Lower lobe of right lung (tissue), 2 donors: ENCODE measurements at regions not wholly inside any gene's neighbourhood (a gene's known extent, or its start where the extent isn't known, plus 50 kb on each side); places are given as distances from the start of the nearest gene placed in this dataset.

ENCODE experiments used
- ATAC-seq, 2 donors: fragments of 200-7000 bp; cut with Tn5 transposase; one replicate each; pipeline ENCODE4 v1.9.1; 2020 to 2022; ENCODE audit warnings: mild to moderate bottlenecking in 2 of 2, moderate library complexity in 2 of 2
- DNase-seq: peaks from one replicate; pipeline ENCODE4 v3.0.0-alpha.2; 2020
- H3K27ac ChIP-seq: fragments of 200-600 bp; one replicate; pipeline ENCODE4 v1.8.0; 2022
- H3K27me3 ChIP-seq: fragments of 200-600 bp; one replicate; pipeline ENCODE4 v1.8.0; 2022; ENCODE audit warnings: low read depth
- H3K36me3 ChIP-seq: fragments of 200-600 bp; one replicate; pipeline ENCODE4 v1.8.0; 2022; ENCODE audit warnings: mild to moderate bottlenecking
- H3K4me1 ChIP-seq: fragments of 200-600 bp; one replicate; pipeline ENCODE4 v1.8.0; 2022
- H3K4me3 ChIP-seq: fragments of 200-600 bp; one replicate; pipeline ENCODE4 v1.8.0; 2022; ENCODE audit warnings: mild to moderate bottlenecking
- H3K9me3 ChIP-seq: fragments of 200-600 bp; one replicate; pipeline ENCODE4 v1.8.0; 2022
- intact Hi-C: fragments of 100-400 bp; cut with DNase I; formaldehyde crosslinking; loops from one replicate; pipeline ENCODE4 v1.11.0; 2022
- TF ChIP-seq, protein P1 (sequence below): fragments of 200-600 bp; IDR thresholded peaks from one replicate; pipeline ENCODE4 v1.8.0; 2022; ENCODE audit warnings: antibody characterized with exemption, mild to moderate bottlenecking
- donor health status: DM: no; HTN: yes; CAD: no; lungs with severe emphysema.

GRCh38 chr11:122007601-122008071, 108.4 kb downstream of the BLID start:
- no peaks in the 10 kb centered on the region for H3K36me3 ChIP-seq
- intact Hi-C loops: no loop called here
- peak; percentile 18 to 39 for ATAC-seq
- H3K27me3 ChIP-seq: no peaks in the 10 kb centered on the region
- DNase-seq: no peak
- H3K4me1 ChIP-seq: peaks cover 10% of the 10 kb centered on the region
- TF ChIP-seq, protein P1, sequence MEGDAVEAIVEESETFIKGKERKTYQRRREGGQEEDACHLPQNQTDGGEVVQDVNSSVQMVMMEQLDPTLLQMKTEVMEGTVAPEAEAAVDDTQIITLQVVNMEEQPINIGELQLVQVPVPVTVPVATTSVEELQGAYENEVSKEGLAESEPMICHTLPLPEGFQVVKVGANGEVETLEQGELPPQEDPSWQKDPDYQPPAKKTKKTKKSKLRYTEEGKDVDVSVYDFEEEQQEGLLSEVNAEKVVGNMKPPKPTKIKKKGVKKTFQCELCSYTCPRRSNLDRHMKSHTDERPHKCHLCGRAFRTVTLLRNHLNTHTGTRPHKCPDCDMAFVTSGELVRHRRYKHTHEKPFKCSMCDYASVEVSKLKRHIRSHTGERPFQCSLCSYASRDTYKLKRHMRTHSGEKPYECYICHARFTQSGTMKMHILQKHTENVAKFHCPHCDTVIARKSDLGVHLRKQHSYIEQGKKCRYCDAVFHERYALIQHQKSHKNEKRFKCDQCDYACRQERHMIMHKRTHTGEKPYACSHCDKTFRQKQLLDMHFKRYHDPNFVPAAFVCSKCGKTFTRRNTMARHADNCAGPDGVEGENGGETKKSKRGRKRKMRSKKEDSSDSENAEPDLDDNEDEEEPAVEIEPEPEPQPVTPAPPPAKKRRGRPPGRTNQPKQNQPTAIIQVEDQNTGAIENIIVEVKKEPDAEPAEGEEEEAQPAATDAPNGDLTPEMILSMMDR: no peak
- H3K4me3 ChIP-seq: no peak overlapping the region
- no peaks in the 10 kb centered on the region for H3K9me3 ChIP-seq
- H3K27ac ChIP-seq: no peak overlapping the region

DNA sequence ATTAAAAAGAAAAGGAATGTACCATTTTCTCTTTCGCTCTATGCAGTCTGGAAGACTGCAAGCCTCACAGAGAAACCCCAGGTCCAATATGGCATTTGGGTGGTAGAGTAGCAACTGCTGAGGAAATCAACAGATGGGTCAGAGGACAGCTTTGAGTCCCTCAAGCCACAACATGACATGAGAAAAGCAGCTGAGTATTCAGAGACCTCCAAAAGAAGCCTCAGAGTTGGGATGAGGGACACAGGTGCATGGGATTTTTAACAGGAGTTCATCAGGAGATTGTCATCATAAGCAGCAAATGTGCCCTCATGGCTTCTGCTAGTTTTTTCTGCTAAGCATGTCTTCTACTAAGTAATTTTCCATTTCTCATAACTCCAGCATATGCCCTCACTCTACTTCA, 111.6 kb downstream of the BLID start:
- no peak for DNase-seq
- intact Hi-C loops: no loop called here
- Histone ChIP-seq H3K27me3 (no peaks in the 10 kb centered on the region), H3K27ac (no peak overlapping the region), H3K4me1 (peaks cover 10% of the 10 kb centered on the region), H3K36me3 (no peaks in the 10 kb centered on the region), H3K9me3 (no peaks in the 10 kb centered on the region), H3K4me3 (no peak overlapping the region)
- no peak for ATAC-seq
- TF ChIP-seq, protein P1: no peak

- no peak overlapping the region for H3K27ac ChIP-seq
- H3K4me1 ChIP-seq: peaks cover 9% of the 10 kb centered on the region
- no peak for ATAC-seq
- no peaks in the 10 kb centered on the region for H3K27me3 ChIP-seq
- H3K9me3 ChIP-seq: no peaks in the 10 kb centered on the region
- H3K36me3 ChIP-seq: no peaks in the 10 kb centered on the region
- intact Hi-C loops: no loop called here
- DNase-seq: no peak
- TF ChIP-seq, protein P1: no peak
- no peak overlapping the region for H3K4me3 ChIP-seq
These were observed 113.1 kb downstream of the BLID start for GRCh38 chr11:122002926-122003325.

DNA sequence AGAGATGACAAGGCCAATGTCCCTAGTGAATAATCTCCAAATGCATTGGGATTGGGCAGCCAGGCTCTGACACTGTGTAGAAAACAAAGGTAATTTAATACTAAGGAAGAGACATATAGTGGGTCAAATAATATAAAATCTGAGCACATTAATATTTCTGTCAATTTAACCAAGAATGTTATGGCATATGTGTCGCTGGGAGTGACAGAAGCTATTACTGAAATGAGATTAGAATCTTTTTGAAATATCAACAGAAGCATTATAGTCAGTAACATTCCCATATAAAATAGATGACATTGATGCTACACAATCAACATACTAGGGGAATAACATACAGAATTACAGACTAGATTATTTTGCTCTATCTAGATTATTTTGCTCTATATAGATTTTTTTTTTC, 114.0 kb downstream of the BLID start:
- intact Hi-C loops: no loop called here
- Histone ChIP-seq H3K4me3 (no peak overlapping the region), H3K27ac (no peak overlapping the region), H3K9me3 (no peaks in the 10 kb centered on the region), H3K4me1 (no peaks in the 10 kb centered on the region), H3K36me3 (no peaks in the 10 kb centered on the region), H3K27me3 (no peaks in the 10 kb centered on the region)
- no peak for DNase-seq
- TF ChIP-seq, protein P1: no peak
- ATAC-seq: no peak

DNA sequence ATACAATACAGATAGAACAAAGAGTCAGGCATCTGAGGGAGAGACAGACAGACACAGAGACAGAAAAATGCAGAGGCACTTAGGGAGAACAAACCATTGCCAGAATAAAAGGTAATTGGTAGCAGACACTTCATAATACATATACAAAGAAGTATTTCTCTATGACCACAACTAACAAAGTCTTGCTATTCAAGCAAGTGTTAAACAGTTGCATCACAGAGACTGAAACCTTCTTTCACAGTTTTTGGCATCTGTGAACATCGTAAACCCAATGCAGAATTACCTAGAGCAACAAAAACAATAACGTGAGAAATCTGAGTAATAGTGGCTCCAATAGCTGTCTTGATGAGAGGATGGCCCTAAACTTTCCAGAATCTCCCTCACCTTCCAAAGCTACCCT, 116.4 kb downstream of the BLID start:
- Histone ChIP-seq H3K27ac (no peak overlapping the region), H3K4me1 (no peaks in the 10 kb centered on the region), H3K9me3 (no peaks in the 10 kb centered on the region), H3K36me3 (no peaks in the 10 kb centered on the region), H3K4me3 (no peak overlapping the region), H3K27me3 (no peaks in the 10 kb centered on the region)
- DNase-seq: no peak
- ATAC-seq: no peak
- TF ChIP-seq, protein P1: no peak
- intact Hi-C loops: no loop called here

DNA sequence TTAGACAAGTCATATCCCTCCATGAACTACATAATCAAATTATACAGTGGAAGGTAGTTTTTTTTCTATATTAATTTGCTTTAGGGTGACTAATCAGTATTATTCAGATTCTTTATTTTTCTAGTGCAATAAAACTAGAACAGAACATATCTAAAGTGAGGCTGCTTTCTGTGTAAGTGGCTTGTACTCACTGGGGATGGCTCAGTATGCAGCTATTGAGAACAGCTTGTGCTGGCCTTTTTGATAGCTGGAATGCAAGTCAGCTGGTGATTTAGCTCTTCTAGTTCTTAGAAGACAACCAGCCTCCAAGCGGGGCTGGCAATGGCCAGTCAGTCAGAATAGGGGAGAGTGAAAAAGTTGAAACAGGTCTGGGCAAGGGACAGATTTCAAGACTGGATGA, 119.4 kb downstream of the BLID start:
- Histone ChIP-seq H3K4me3 (no peak overlapping the region), H3K27me3 (no peaks in the 10 kb centered on the region), H3K4me1 (no peaks in the 10 kb centered on the region), H3K9me3 (no peaks in the 10 kb centered on the region), H3K36me3 (no peaks in the 10 kb centered on the region), H3K27ac (no peak overlapping the region)
- intact Hi-C loops: no loop called here
- no peak for DNase-seq
- ATAC-seq: no peak
- TF ChIP-seq, protein P1: no peak
